ENCODE measurements at regions not wholly inside any gene's neighbourhood (a gene's known extent, or its start where the extent isn't known, plus 50 kb on each side); places are given as distances from the start of the nearest gene placed in this dataset.
A peak's percentile ranks its signal among the peaks of the same experiment; 100 is the strongest.

DNA sequence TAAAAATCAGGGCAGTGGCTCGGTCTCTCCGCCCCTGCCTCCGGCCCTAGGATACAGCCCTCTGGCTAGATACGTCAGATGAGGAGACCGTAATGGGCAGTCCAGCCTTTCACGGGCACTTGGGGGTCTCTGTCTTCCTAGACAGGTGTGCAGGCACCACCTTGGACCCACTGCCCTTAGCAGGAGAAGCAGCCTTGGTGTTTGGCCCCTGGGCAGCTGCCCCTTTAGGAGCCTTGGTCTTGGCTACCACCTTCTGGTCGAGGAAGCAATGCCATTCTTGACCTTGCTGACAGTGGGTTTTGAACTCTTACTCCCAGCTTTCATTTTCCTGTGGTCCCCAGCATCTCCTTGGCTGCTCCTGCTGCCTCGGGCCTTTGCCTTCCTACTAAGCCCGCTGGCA, 149.7 kb upstream of the FRMD4B start:
- DNase-seq (ENCODE audit: low read depth in 2 of 2) = no peak

DNA sequence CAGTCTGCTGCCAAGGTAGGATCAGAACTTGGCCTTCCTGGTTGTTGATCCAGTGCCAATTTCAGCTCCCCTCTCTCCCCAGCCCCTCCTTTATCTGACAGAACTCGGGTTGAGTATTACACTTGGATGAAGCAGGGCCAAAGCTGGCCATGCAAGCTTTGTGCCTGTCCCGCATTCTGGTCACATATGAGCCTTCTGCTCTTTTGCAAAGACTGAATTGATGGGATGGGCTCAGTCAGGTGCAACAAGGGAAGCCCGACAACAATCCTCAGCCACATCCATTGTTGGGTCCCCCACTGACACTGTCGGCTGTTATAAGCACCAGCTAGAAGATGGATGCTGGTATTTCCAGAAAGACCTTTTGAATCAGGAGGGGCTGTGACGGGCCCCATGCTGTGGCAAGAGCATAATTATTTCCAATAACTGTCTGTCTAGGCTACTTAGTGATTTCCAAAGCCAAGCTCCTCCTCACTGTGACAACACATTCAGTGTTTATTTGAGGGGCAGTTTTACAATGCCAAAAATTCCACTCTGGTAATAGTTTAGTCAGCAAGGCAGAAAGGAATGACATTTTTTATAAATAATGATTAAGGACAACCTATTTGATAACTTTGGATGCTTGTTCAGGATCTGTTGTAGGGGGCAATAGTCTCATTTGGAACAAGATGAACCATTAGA, 146.8 kb upstream of the FRMD4B start:
- no peak for DNase-seq (ENCODE audit: low read depth in 2 of 2)

DNA sequence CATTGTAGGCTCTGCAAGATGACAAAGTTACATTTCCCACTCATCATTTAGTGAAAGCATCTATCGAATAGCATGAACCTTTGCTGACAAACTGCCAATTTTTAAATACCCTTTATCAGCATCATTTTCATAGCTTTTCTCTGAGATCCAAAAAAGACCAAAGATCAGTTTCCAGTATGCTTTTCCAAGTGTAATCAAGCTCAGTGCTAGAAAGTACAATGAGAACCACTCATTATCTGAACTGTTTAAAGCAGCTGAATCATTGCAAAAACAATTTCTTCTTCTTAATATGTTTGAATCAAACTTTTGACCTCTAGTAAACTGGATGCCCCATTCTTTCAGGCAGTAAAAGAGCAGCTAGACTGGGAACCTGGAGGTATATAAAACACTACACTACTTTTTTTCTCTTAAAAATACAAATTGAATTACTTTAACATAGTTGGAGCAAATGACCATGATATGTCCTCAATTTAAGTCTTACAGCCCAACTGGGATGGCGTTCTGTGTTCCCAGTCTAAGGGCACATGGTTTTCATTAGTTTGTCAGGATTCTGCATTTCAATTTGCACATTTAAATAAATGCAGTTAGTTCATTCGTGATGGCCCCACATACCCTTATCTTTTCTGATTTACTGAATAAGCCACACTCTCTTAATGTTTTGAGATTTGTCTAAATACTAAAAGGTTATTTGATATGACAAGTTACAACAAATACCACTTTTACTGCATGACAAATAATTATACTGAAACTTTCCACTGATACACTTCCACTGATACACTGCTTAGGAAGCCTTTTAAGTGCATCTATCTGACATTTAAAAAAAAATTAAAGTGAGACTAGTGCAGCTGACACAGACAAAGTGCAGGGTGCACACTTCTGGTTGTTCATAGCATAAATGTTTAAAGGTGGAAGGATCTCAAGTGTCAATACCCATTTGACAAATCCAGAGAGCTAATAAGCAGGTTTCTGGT, 146.0 kb upstream of the FRMD4B start:
- no peak for DNase-seq (ENCODE audit: low read depth in 2 of 2)

DNA sequence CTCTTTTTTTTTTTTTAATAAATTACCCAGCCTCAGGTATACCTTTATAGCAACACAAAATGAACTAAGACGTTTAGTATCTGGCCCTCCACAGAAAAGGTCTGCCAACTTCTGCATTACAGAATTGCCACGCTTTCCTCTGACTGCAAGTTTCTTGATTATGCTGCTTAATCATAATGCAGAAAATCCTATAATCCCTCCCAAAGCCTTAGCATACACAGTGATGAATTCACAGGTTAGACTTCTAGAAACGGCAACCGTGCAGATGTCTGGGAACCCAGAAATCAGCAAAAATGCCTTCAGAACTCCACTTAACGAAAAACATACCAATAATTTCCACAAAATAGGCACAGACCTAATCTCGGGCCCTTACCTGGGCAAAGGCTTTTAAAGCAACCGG, 144.7 kb upstream of the FRMD4B start:
- no peak for DNase-seq (ENCODE audit: low read depth in 2 of 2)

DNA sequence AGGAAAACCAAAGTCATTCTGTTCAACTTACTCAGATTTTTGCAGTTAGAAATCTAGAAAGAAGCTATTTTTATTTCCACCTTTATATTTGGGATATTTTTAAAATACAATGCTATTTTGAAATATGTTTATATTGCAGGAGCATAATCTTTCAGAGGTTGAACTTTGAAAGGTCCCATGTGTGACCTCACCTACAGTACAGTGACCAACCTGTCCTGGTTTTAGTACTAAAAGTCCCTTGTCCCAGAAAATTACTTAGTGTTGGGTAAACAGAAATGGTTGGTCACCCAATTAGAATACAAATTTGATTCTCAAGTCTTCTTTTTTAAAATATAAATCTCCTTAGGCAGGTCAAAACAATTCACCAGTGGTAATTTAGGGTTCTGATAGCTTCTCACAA, 141.6 kb upstream of the FRMD4B start:
- DNase-seq (ENCODE audit: low read depth in 2 of 2) = no peak

DNA sequence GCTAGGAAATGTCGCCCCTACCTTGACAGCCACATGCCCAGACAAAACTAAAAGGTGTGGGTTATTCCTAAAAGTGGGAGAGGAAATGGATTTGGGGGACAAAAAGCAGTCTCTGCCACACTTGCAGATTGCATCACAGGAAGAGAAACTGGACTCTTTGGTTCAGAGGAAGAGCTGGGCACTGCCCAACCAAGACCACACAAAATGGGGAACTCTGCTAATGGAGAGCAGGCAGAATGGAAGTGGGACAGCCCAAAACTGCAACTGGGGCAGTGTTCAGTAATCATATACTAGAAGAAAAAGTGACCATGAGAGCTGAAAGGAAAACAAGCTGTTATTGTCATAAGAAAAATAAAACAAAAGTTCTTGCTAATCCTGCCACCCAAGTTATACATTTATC, 138.9 kb upstream of the FRMD4B start:
- no peak for DNase-seq (ENCODE audit: low read depth in 2 of 2)

DNA sequence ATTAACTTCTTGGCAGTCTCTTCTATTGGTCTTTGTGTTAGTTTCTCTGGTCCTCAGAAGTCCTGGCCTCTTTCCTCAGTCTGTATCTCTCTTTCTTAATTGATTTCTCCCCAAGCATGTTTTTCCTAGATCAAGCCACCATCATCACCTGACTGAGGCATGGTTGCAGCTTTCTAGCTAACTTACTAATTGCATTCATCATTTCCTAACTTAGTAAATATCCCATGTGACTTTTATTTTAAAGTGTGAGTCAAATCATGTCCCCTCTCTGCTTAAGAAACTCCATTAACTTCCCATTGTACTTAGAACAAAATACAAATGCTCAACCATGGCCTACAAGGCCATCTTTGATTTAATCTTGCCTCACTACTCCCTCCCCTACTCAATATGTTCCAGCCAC, 135.4 kb upstream of the FRMD4B start:
- DNase-seq (ENCODE audit: low read depth in 2 of 2) = no peak

DNA sequence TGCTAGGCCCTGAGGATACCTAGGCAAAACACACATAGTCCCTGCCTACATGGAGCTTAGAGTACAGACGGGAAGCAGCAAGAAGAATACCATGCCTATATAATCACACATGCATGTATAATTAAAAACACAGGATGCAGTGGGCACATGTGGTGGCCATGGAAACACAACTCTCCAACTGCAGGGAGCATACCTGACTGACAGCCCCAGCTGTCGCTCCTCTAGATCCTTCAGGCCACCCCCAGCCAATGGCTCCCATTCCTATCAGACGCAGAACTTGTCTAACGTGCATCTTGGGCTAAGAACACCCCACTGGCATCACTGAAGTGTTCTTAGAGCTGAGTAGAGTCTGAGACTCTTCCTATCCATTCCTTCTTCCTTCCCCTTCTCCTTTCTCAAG, 125.5 kb upstream of the FRMD4B start:
- DNase-seq (ENCODE audit: low read depth in 2 of 2) = no peak

DNA sequence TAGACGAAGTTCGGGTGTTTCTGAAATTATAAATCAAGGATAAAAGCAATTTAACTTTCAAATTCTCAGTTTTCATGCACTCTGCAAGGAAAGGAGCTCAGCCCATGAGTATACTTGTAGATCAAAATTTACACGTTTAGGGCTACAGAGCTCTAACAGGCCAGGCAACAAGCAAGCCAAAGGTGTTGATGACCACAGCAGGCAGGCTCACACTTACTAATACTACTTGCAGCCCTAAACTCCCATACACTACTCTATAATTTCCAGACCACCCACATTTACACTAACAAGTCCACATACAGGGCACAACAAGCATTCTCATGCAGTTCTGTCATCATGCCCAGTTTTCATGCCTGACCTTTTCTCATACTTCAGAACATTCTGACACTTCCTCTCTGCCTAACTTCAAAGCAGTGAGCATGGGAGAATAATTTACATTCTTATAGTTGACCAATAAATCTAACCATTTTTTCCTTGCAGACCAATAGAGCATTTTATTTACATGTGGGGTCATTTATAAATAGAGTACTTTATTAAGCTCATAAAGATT, 124.7 kb upstream of the FRMD4B start:
- no peak for DNase-seq (ENCODE audit: low read depth in 2 of 2)

DNA sequence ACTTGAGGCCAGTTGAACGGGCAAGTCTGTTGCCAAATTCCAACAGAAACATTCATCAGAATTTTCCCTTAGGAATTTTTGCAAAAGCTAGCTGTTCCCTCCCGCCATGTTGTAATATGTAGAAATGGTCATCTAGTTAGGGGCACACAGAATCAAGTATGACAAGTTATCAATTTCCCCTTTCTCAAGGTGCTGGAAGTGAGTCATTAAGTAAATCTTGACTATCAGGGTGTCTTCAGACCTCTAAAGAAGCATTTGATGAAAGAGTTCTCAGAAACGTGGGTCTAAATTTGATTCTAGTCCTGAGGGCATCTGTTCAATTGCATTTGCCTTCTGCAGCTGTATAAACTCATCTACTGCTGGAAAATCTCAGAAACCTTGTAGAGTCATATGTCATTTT, 123.4 kb upstream of the FRMD4B start:
- no peak for DNase-seq (ENCODE audit: low read depth in 2 of 2)

DNA sequence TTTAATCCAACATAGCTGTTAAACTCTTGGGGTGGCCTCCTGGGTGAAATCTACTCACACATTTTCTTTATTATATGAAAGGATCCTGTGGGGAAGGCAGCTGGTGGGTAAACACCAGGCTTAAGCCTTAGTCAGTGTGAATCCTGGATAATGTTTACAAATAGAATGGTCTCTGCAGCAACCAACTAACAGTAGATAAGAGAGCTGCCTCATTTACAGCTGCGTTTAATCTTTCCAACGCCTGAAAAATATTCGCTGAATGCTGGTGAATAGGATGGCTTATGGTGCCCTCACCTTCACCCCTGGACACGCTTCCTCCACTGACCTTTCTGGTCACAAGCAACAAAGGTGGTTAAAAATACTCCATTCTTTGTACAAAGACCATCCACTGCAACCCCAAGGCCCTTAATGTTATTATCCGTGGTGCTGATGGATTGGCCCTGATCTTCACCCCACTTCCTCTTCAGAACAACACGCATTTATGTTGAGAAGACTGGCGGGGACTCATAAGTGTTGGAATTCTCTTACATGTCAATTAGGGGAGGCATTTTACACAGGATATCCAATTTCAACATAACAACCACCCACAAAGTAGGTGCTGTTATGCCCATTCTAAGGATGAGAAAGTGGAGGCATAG, 120.0 kb upstream of the FRMD4B start:
- no peak for DNase-seq (ENCODE audit: low read depth in 2 of 2)

DNA sequence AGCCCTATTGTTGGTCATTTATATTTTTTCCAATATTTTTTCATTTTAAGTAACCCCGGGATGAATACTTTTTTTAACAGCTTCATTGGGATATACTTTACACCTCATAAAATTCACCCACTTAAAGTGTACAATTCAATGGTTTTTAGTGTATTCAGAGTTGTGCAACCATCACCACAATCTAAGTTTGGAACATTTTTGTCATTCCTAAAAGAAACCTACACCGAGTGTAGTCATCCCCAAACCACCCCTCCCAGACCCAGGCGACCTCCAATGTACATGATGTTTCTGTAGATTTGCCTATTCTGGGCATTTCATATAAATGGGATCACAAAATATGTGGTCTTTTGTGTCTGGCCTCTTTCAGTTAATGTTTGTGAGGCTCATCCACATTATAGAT, 118.3 kb upstream of the FRMD4B start:
- DNase-seq (ENCODE audit: low read depth in 2 of 2) = peak; percentile 27

DNA sequence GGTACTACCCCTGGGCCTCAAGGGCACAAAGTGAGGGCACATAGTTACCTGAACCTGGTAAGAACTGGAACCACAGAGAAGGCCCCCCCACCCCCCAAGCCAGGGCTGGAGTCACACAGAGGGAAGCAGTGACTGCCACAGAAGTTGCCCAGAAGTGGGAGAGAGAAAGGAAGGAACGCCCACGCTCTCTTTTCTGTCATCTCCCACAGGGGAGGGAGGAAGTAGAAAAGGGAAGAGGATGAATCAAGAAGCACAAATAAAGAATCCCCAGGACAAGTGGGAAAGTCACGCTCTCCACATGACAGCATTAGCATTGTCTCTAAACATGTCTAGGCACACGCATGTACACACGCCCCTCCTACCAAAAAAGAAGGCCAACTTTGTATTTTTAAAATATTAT, 114.7 kb upstream of the FRMD4B start:
- no peak for DNase-seq (ENCODE audit: low read depth in 2 of 2)

DNA sequence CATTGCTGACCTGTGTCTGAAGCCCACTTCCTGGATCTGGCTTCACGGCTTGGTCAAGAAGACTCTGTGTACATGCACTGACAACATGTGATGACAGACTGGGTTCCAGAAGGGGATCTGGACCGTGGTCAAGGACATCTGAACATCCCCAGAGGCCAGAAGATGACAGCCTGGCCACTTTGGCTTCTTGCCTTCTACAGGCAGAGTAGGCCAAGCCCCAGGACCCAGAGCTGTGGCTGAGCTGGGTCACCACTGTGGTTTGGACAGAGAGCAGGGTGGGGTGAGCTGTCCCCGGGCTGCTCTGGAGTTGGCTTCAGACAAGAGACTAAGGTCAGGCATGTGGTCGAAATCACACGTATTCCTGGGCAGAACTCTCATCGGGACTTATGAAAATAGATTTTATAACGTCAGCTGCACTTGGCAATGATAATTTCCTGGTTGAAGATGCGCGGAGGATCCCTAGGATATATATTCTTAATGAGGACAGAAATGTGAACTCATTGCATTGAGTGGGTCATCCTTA, 114.1 kb upstream of the FRMD4B start:
- DNase-seq (ENCODE audit: low read depth in 2 of 2) = no peak

DNA sequence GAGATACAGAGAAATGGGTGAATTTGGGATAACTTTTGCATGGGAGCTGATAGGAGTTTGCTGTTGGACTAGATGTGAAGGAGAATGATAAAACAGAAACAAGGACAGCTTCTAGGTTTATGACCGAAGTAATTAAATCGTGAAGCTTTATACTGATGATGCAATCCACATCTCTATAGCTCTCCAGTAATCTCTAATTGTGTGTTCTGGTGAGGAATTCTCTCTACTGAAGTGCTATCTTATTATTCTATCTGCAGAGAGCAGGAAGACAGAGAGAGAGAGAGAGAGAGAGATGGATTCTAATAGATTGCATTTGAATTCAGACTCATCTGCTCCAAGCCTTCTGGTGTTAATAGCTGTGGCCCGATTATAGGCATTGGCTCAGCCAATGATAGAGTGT, 113.5 kb upstream of the FRMD4B start:
- DNase-seq (ENCODE audit: low read depth in 2 of 2) = no peak

DNA sequence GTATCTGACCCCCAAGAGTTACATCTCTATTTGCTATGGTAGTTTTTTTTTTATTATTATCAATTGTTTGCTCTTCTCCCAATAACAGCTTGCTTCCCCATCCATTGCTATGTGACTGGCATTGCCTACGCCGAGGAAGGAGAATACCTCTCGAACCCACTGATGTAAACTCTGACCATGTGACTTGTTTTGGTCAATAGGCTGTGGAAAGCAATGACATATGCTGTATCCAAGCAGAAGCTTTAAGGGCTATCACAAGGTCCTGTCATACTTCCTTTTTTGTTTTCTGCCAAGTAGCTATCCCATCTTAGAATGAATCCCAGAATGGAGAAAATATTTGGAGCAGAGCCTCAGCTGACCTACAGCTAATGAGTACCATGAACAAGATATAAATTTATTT, 111.0 kb upstream of the FRMD4B start:
- DNase-seq (ENCODE audit: low read depth in 2 of 2) = no peak

DNA sequence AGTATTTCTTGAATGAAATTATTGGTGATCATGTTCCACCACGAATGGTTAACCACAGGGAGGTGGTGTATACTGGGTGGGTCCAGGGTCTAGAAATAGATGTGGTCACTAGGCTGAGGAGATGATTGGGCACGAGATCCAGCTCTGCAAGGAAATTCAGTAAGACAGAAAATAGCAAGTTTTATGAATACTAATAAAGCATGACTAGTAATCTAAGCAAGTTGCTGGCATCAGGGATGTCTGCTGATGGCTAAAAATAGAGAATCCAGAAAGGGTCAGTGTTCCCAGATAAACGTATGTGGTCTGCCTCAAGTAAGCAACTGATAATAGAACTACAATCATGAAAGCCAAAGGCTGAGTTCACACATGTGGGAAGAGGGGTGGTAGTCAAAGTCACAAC, 108.3 kb upstream of the FRMD4B start:
- no peak for DNase-seq (ENCODE audit: low read depth in 2 of 2)

DNA sequence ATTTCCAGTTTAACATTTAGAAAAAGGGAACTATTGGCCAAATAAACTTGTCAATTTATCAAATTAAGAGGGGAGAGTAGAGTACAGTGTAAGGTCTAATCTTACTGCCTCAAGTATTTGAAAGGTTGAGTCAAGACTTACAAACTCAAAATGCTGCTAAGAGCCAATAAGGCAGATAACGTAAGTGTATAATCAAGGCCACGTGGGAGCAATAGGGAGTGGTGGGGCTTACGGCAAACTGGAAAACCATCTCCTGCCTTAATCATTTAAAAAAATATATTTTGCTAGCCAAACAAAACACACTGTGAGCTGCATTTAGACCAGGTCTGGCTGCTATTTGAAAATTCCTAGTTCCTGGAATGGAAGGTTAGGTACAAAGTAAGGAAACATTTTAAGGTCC, 107.3 kb upstream of the FRMD4B start:
- no peak for DNase-seq (ENCODE audit: low read depth in 2 of 2)

DNA sequence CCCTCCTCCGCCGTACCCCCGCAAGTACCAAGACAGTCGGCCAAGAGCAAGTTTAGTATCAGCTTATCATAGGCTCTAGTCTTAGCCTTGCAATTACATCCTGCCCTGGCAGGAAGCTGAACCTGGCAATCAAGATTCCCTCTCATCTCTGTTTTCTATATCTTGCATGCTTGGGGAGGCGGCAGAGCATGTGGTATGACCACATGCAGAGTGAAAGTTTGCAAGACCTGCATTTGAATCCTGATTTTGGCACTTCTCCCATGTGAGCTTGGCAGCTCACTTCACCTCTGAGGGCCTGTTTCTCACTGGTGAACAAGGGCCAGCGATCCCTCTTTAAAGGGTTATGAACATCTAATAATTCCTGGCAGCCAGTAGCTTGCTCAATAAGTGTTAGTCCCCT, 106.1 kb upstream of the FRMD4B start:
- no peak for DNase-seq (ENCODE audit: low read depth in 2 of 2)

DNA sequence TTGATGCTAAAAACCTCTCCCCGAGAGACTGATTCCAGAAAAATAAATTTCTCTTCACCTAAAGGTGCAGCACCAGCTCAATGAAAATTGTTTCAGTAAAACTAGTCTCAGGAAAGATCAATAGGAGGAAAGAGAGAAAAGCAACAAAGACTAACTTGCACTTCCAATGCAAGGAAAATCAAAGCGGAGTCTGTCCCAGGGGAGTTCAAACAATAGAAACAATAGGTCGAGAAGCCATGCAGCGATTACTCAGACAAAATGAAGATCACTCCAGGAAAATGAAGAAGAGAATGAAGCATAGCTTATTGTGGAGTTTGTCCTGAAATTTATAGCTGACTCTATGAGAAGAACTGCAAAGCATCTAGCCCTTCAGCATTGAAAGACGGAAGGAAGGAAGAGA, 105.1 kb upstream of the FRMD4B start:
- no peak for DNase-seq (ENCODE audit: low read depth in 2 of 2)

DNA sequence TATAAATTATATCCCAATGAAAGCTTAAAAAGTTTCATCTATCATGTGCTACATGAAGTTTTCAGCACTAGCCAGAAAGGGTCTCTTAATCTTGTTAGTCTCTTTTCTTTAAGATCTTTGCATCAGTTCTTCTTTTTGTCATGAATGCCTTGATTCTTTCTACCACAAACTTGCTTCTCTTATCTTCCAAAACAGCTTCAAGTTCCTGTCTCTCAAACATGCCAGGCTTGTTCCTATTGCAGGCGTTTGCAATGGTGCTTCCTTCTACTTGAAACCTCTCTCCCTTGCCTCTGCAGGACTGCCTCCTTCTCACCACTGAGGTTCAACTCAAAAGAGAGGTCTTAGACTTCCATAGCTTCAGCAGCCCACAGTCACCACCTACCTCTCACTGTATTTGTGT, 104.3 kb upstream of the FRMD4B start:
- DNase-seq (ENCODE audit: low read depth in 2 of 2) = no peak

DNA sequence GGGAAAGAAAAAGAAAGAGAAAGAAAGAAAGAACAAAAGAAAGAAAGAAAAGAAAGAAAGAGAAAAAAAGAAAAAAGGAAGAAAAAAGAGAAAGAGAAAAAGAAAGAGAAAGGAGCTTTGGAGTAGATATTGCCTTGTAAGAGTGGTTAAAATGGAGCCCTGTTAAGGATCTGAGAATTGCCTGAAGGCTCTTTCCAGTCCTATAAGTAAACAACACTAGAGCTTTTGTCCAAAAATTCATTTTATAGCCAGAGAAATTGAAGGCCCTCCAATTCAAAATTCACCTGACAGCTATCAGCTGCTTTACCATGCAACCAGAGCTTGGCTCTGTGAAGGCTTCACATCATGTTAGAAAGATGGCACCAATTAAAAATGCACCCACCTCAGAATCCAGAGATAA, 102.1 kb upstream of the FRMD4B start:
- no peak for DNase-seq (ENCODE audit: low read depth in 2 of 2)

Measured in fibroblast of skin of left quadriceps (primary cell).